Hematopoietic multipotent progenitor cell treated with erythropoietin and hydrocortisone succinate and interleukin-3 and kit ligand, for 6 days (in vitro differentiated cells): ENCODE measurements at regions not wholly inside any gene's neighbourhood (a gene's known extent, or its start where the extent isn't known, plus 50 kb on each side); places are given as distances from the start of the nearest gene placed in this dataset.
"Not testable (repeated sequence)": the region's sequence is repeated elsewhere in the genome, so short reads cannot be mapped to it uniquely, and the experiment has no call there.

ENCODE experiments used
- DNase-seq: peaks from one replicate; pipeline ENCODE4 v3.0.0-alpha.2; 2015

GRCh38 chr3:161694682-161695564 lies 198.3 kb downstream of the OTOL1 start:
- no peak for DNase-seq

GRCh38 chr3:161695811-161696210 lies 199.2 kb downstream of the OTOL1 start:
- DNase-seq: no peak

GRCh38 chr3:161700998-161701397 lies 204.4 kb downstream of the OTOL1 start:
- DNase-seq: peak; percentile 14

GRCh38 chr3:161707253-161707652 lies 210.6 kb downstream of the OTOL1 start:
- DNase-seq: not testable (repeated sequence)

GRCh38 chr3:161713731-161714130 lies 217.1 kb downstream of the OTOL1 start:
- no peak for DNase-seq

- no peak for DNase-seq
Measured at GRCh38 chr3:161731968-161732367, 235.4 kb downstream of the OTOL1 start.

GRCh38 chr3:161737171-161737570 lies 240.6 kb downstream of the OTOL1 start:
- DNase-seq: peak; percentile 68

- no peak for DNase-seq
Measured at GRCh38 chr3:161740421-161740820, 243.8 kb downstream of the OTOL1 start.

GRCh38 chr3:161744366-161744765 lies 247.8 kb downstream of the OTOL1 start:
- no peak for DNase-seq

- DNase-seq: peak; percentile 59
Measured at GRCh38 chr3:161745741-161746140, 249.1 kb downstream of the OTOL1 start.

- DNase-seq: no peak
Measured at GRCh38 chr3:161748049-161748448, 251.4 kb downstream of the OTOL1 start.

- DNase-seq: no peak
Measured at GRCh38 chr3:161754420-161755053, 257.9 kb downstream of the OTOL1 start.

- no peak for DNase-seq
Measured at GRCh38 chr3:161759444-161759843, 262.8 kb downstream of the OTOL1 start.

GRCh38 chr3:161766331-161766730 lies 269.7 kb downstream of the OTOL1 start:
- no peak for DNase-seq

GRCh38 chr3:161770484-161771386 lies 274.1 kb downstream of the OTOL1 start:
- peak; percentile 34 for DNase-seq

- DNase-seq: peak; percentile 21
Measured at GRCh38 chr3:161781381-161781780, 284.8 kb downstream of the OTOL1 start.

- no peak for DNase-seq
Measured at GRCh38 chr3:161793194-161793930, 296.8 kb downstream of the OTOL1 start.

GRCh38 chr3:161794551-161794950 lies 297.9 kb downstream of the OTOL1 start:
- DNase-seq: no peak

GRCh38 chr3:161796312-161796711 lies 299.7 kb downstream of the OTOL1 start:
- DNase-seq: no peak

GRCh38 chr3:161796780-161797179 lies 300.2 kb downstream of the OTOL1 start:
- peak; percentile 5 for DNase-seq

GRCh38 chr3:161798016-161798415 lies 301.4 kb downstream of the OTOL1 start:
- no peak for DNase-seq

GRCh38 chr3:161800985-161801559 lies 304.5 kb downstream of the OTOL1 start:
- no peak for DNase-seq
